K562 (cell line): ENCODE measurements at regions not wholly inside any gene's neighbourhood (a gene's known extent, or its start where the extent isn't known, plus 50 kb on each side); places are given as distances from the start of the nearest gene placed in this dataset.

ENCODE experiments used
- ATAC-seq: fragments of 200-7000 bp; cut with Tn5 transposase; 3 replicates; pipeline ENCODE4 v1.9.1; 2020; ENCODE audit warnings: moderate library complexity
- BruUV-seq: library from RNA; stranded (reverse); fragments of 400-500 nt; replicated peaks from 2 replicates; lab custom pipeline; 2021; lab: Mats Ljungman, UMichigan
- CTCF ChIA-PET: fragments of 300-600 bp; formaldehyde crosslinking; extraction: SDS; loops from one replicate; lab custom pipeline; 2021; ENCODE audit warnings: low intra/inter-chr PET ratio; lab: Yijun Ruan, JAX
- POLR2A ChIA-PET: fragments of 300-600, 350-650 bp; sonication (Branson Sonifier 250); formaldehyde crosslinking; extraction: SDS; loops from one replicate; lab custom pipeline; 2021; ENCODE audit warnings: antibody characterized with exemption, inconsistent platforms; lab: Yijun Ruan, JAX
- DNase-seq, 4 experiments: peaks; one replicate each; pipeline versions ENCODE4 v3.0.0 to v3.0.0-alpha.2; 2011 to 2018; ENCODE audit warnings: low spot score in 3 of 4, mixed read lengths in 3 of 4; ENCODE audit errors: extremely low read depth in 1 of 4
- FAIRE-seq: peaks from 2 replicates; lab custom pipeline; 2011; peaks lifted over from hg19 to GRCh38; lab: Jason Lieb, UNC
- H2AFZ ChIP-seq: 2 replicates; pipeline ENCODE4 v1.6.0; 2011; ENCODE audit warnings: low read depth, low read length, control low read depth, inconsistent platforms
- H3K27ac ChIP-seq: fragments of 200-600 bp; 3 replicates; pipeline ENCODE4 v1.8.0; 2011; ENCODE audit warnings: low read depth, mild to moderate bottlenecking, control low read depth, inconsistent platforms, low read length, moderate library complexity, mixed read lengths; ENCODE audit errors: extremely low read depth
- H3K27me3 ChIP-seq, 2 experiments: fragments of 300-600 bp in 1 of 2; 2 replicates in 1 of 2; 3 replicates in 1 of 2; pipeline versions ENCODE4 v1.6.0 to v1.8.0; 2011; ENCODE audit warnings: inconsistent platforms in 2 of 2, low read length in 2 of 2, mild to moderate bottlenecking in 1 of 2, mixed read lengths in 1 of 2, moderate library complexity in 1 of 2; ENCODE audit not compliant: control insufficient read depth in 2 of 2, insufficient read depth in 2 of 2
- H3K36me3 ChIP-seq: fragments of 300-600 bp; 3 replicates; pipeline ENCODE4 v1.8.0; 2011; ENCODE audit warnings: mild to moderate bottlenecking, low read length, inconsistent platforms; ENCODE audit not compliant: control insufficient read depth, insufficient read depth
- H3K4me1 ChIP-seq, 2 experiments: fragments of 200-600 bp in 1 of 2; replicated peaks in 1 of 2; 2 replicates in 1 of 2; 3 replicates in 1 of 2; pipeline versions ENCODE4 v1.5.1 to v1.8.0; 2011; ENCODE audit warnings: inconsistent platforms in 2 of 2, low read length in 2 of 2, mild to moderate bottlenecking in 1 of 2, mixed read lengths in 1 of 2, moderate library complexity in 1 of 2; ENCODE audit not compliant: control insufficient read depth in 2 of 2, insufficient read depth in 2 of 2
- H3K4me2 ChIP-seq: 2 replicates; pipeline ENCODE4 v1.6.1; 2011; ENCODE audit warnings: low read length, control low read depth, inconsistent platforms, mixed read lengths; ENCODE audit not compliant: insufficient read depth
- H3K4me3 ChIP-seq: fragments of 200-600 bp; sonication (generic), shearing (Covaris generic); 2 replicates; pipeline ENCODE4 v1.5.1; 2016; ENCODE audit warnings: control low read depth, inconsistent platforms
- H3K79me2 ChIP-seq: fragments of 200-600 bp; 3 replicates; pipeline ENCODE4 v1.8.0; 2011; ENCODE audit warnings: low read length, inconsistent platforms; ENCODE audit not compliant: control insufficient read depth, insufficient read depth
- H3K9ac ChIP-seq, 2 experiments: 2 replicates each; pipeline versions ENCODE4 v1.6.0 to v1.6.1; 2011; ENCODE audit warnings: low read depth in 2 of 2, low read length in 2 of 2, control low read depth in 1 of 2, inconsistent platforms in 1 of 2, mild to moderate bottlenecking in 1 of 2, mixed read lengths in 1 of 2; ENCODE audit not compliant: insufficient read depth in 1 of 2
- H3K9me1 ChIP-seq: one replicate; pipeline ENCODE4 v1.6.0; 2011; ENCODE audit warnings: inconsistent platforms, mild to moderate bottlenecking, low read length, moderate library complexity; ENCODE audit not compliant: control insufficient read depth, insufficient read depth
- H3K9me3 ChIP-seq: replicated peaks from 2 replicates; pipeline ENCODE4 v1.5.1; 2011; ENCODE audit warnings: low read depth, low read length, inconsistent platforms; ENCODE audit not compliant: control insufficient read depth, insufficient read depth
- H4K20me1 ChIP-seq: replicated peaks from 2 replicates; pipeline ENCODE4 v1.6.1; 2011; ENCODE audit warnings: low read length, inconsistent platforms, mixed read lengths; ENCODE audit not compliant: control insufficient read depth, insufficient read depth
- ARID1B ChIP-seq: fragments of 450-650 bp; IDR thresholded peaks from 2 replicates; pipeline ENCODE4 v1.6.1; 2016; ENCODE audit warnings: antibody characterized with exemption, mild to moderate bottlenecking, inconsistent platforms
- CAMTA2 ChIP-seq: fragments of 250-450 bp; sonication (Bioruptor Pico); conservative IDR thresholded peaks from 2 replicates; pipeline ENCODE4 v1.5.1; 2022
- CBFA2T2 ChIP-seq: fragments of 450-650 bp; conservative IDR thresholded peaks from 2 replicates; pipeline ENCODE4 v1.6.1; 2017; ENCODE audit warnings: mild to moderate bottlenecking
- CBFA2T3 ChIP-seq: fragments of 450-650 bp; IDR thresholded peaks from 2 replicates; pipeline ENCODE4 v1.6.1; 2017
- MTA2 ChIP-seq: fragments of 450-650 bp; IDR thresholded peaks from 2 replicates; pipeline ENCODE4 v1.6.1; 2016; ENCODE audit warnings: low read depth
- NCOR1 ChIP-seq: fragments of 450-650 bp; IDR thresholded peaks from 2 replicates; pipeline ENCODE4 v1.6.1; 2016; ENCODE audit warnings: mild to moderate bottlenecking, moderate library complexity
- NFIC ChIP-seq: fragments of 450-650 bp; IDR thresholded peaks from 2 replicates; pipeline ENCODE4 v1.6.1; 2017; ENCODE audit warnings: mild to moderate bottlenecking, inconsistent platforms
- RBM15 ChIP-seq: fragments of 200-400 bp; formaldehyde crosslinking; IDR thresholded peaks from 2 replicates; pipeline ENCODE4 v1.6.1; 2018; ENCODE audit warnings: mild to moderate bottlenecking, low read length, moderate library complexity; ENCODE audit not compliant: insufficient read depth
- REST ChIP-seq, 2 experiments: fragments of 450-650 bp; formaldehyde crosslinking in 1 of 2; IDR thresholded peaks; 2 replicates each; pipeline versions ENCODE4 v1.4.0 to v1.6.1; 2014 to 2020; ENCODE audit warnings: mild to moderate bottlenecking in 2 of 2, borderline replicate concordance in 1 of 2, low read depth in 1 of 2
- SIRT6 ChIP-seq: IDR thresholded peaks from one replicate; pipeline ENCODE4 v1.6.1; 2012; ENCODE audit warnings: low read depth, mild to moderate bottlenecking, control low read depth, inconsistent platforms, low read length, moderate library complexity
- TAL1 ChIP-seq: fragments of 450-650 bp; IDR thresholded peaks from 2 replicates; pipeline ENCODE4 v1.6.1; 2016; ENCODE audit warnings: mild to moderate bottlenecking
- TCF3 ChIP-seq: sonication (generic); formaldehyde crosslinking; IDR thresholded peaks from 2 replicates; pipeline ENCODE4 v1.4.0; 2020; ENCODE audit warnings: mild to moderate bottlenecking, missing genetic modification reagents
- TEAD4 ChIP-seq, 2 experiments: sonication (generic) in 1 of 2; formaldehyde crosslinking in 1 of 2; IDR thresholded peaks; 2 replicates each; pipeline versions ENCODE4 v1.6.1 to v1.8.0; 2012 to 2022; ENCODE audit warnings: borderline replicate concordance in 1 of 2, inconsistent platforms in 1 of 2, low read length in 1 of 2, mild to moderate bottlenecking in 1 of 2, missing genetic modification reagents in 1 of 2
- TRIM24 ChIP-seq, 2 experiments: fragments of 450-650 bp; IDR thresholded peaks; 2 replicates each; pipeline ENCODE4 v1.6.1; 2016
- ZNF133 ChIP-seq: fragments of 250-450 bp; sonication (Bioruptor Pico); IDR thresholded peaks from 2 replicates; pipeline ENCODE4 v1.4.0; 2020; ENCODE audit warnings: mild to moderate bottlenecking
- WGBS: fragments of 100-300 bp; shearing (Covaris generic); methylation state at CpG from one replicate; pipeline ENCODE4 v1.1.6; 2016; ENCODE audit warnings: low coverage, mixed read lengths; ENCODE audit not compliant: insufficient coverage; ENCODE audit errors: missing lambda C conversion rate; 5-methylcytosine and 5-hydroxymethylcytosine counted together
- in situ Hi-C: fragments of 300-500 bp; cut with MboI; formaldehyde crosslinking; loops from 4 replicates; pipeline ENCODE4 v1.15.0; 2018; ENCODE audit warnings: inconsistent platforms, mixed read lengths
- intact Hi-C: fragments of 100-400 bp; cut with micrococcal nuclease; formaldehyde crosslinking; loops from 2 replicates; pipeline ENCODE4 v1.14.2; 2022

- no TSS peak for BruUV-seq
- H3K79me2 ChIP-seq, result no peaks in the 10 kb centered on the region
- in situ Hi-C loops, result no loop called here
These were observed 88.6 kb upstream of the SPATA12 start for GRCh38 chr3:56971816-56972215.

GRCh38 chr3:56971261-56971660 is 89.2 kb upstream of the SPATA12 start:
- Histone ChIP-seq H2AFZ (no peak overlapping the region), H3K4me1 (no peaks in the 10 kb centered on the region; a peak in 1 of 5 replicates), H3K79me2 (no peaks in the 10 kb centered on the region), H3K27ac (no peak overlapping the region), H4K20me1 (no peaks in the 10 kb centered on the region), H3K9me3 (no peaks in the 10 kb centered on the region), H3K4me3 (no peak overlapping the region), H3K9ac (no peak overlapping the region), H3K4me2 (no peak overlapping the region), H3K27me3 (peaks cover 0 to 4% of the 10 kb centered on the region in 2 experiments; a peak in 1 of 5 replicates), H3K9me1 (no peaks in the 10 kb centered on the region), H3K36me3 (no peaks in the 10 kb centered on the region)
- BruUV-seq, result no TSS peak
- CTCF ChIA-PET, result no interaction called here
- 2% methylated on average over 7 of the region's 12 CpGs for WGBS
- FAIRE-seq (no peak), ATAC-seq (no peak), DNase-seq (no peak)
- POLR2A ChIA-PET, result interaction anchor here (1.4 kb wide), 1 partner anchor 18 kb away, joined by 3 read pairs; no protein-coding TSS in a partner anchor
- in situ Hi-C loops, result no loop called here
- intact Hi-C loops, result no loop called here
- TF ChIP-seq CAMTA2 (CRISPR knock-in tag), result no peak
- peak; percentile 21; the same call in 1 of the 2 replicates for TF ChIP-seq REST (IDR thresholded peaks at IDR 0.05; ENCODE audit: borderline replicate concordance)
- TF ChIP-seq REST (CRISPR knock-in tag; IDR thresholded peaks at IDR 0.05; ENCODE audit: low read depth), result no peak

More at GRCh38 chr3:56971816-56972215, 88.6 kb upstream of the SPATA12 start:
- ATAC-seq, result no peak
- Histone ChIP-seq H3K4me1 (no peaks in the 10 kb centered on the region; a peak in 1 of 5 replicates), H3K4me2 (no peak overlapping the region), H3K9me3 (no peaks in the 10 kb centered on the region), H3K27me3 (peaks cover 0 to 4% of the 10 kb centered on the region in 2 experiments; a peak in 1 of 5 replicates), H3K9me1 (no peaks in the 10 kb centered on the region), H4K20me1 (no peaks in the 10 kb centered on the region), H3K4me3 (no peak overlapping the region), H3K9ac (no peak overlapping the region), H2AFZ (no peak overlapping the region), H3K27ac (no peak overlapping the region), H3K36me3 (no peaks in the 10 kb centered on the region)
- FAIRE-seq, result no peak
- intact Hi-C loops, result no loop called here
- 0% methylated on average over 4 of the region's 4 CpGs for WGBS
- TF ChIP-seq CBFA2T3 (peak; percentile 85), ZNF133 (no peak), ARID1B (peak; percentile 62), MTA2 (peak; percentile 56), SIRT6 (no peak), RBM15 (no peak), TRIM24 (IDR thresholded peaks at IDR 0.05) (peak; percentile 14 to 42; a peak in 1 of 4 replicates), CBFA2T2 (peak; percentile 80), NFIC (peak; percentile 19; the same call in 1 of the 2 replicates), TAL1 (peak; percentile 75), NCOR1 (peak; percentile 60), TEAD4 (IDR thresholded peaks at IDR 0.05; ENCODE audit: low read length) (peak; percentile 79), TEAD4 (CRISPR knock-in tag; IDR thresholded peaks at IDR 0.05; ENCODE audit: borderline replicate concordance) (no peak), TCF3 (peak; percentile 57)
- ChIA-PET CTCF (no interaction called here), POLR2A (interaction anchor here (1.4 kb wide), 1 partner anchor 18 kb away, joined by 3 read pairs; no protein-coding TSS in a partner anchor)
- peak in 1 of 4 experiments; percentile 42 for DNase-seq
